ENCODE measurements at regions not wholly inside any gene's neighbourhood (a gene's known extent, or its start where the extent isn't known, plus 50 kb on each side); places are given as distances from the start of the nearest gene placed in this dataset.

- Histone ChIP-seq H2BK5ac (ENCODE audit: low read depth, low read length, poor library complexity, severe bottlenecking) (no peak overlapping the region), H2BK20ac (ENCODE audit: low read depth, low read length) (no peak overlapping the region), H3K79me1 (ENCODE audit: low read depth in 1 of 2, low read length in 2 of 2) (no peaks in the 10 kb centered on the region), H2AFZ (replicated peaks; ENCODE audit: low read length, poor library complexity) (no peak overlapping the region), H3K9me1 (ENCODE audit: insufficient read depth, low read length) (no peaks in the 10 kb centered on the region), H3K4me3 (ENCODE audit: insufficient read depth, low read depth, low read length) (no peak overlapping the region), H3K9ac (ENCODE audit: low read depth, low read length) (no peak overlapping the region), H3K56ac (ENCODE audit: extremely low read depth, insufficient read depth, low read length) (no peak overlapping the region), H4K91ac (ENCODE audit: insufficient read depth, low read depth, low read length) (no peak overlapping the region), H3K27ac (ENCODE audit: insufficient read depth, low read length) (no peak overlapping the region), H4K20me1 (ENCODE audit: insufficient read depth, low read length) (no peaks in the 10 kb centered on the region), H3K18ac (ENCODE audit: low read depth, low read length) (no peak overlapping the region), H2AK5ac (ENCODE audit: low read depth, low read length) (no peak overlapping the region), H3K23ac (ENCODE audit: low read depth, low read length) (no peak overlapping the region), H3K9me3 (ENCODE audit: control insufficient read depth, insufficient read depth, low read length) (0 out of 2 replicates have a peak, but pooled peaks cover 3% of the 10 kb centered on the region), H3K4me1 (ENCODE audit: control insufficient read depth, insufficient read depth, low read length) (no peaks in the 10 kb centered on the region), H3K4me2 (ENCODE audit: low read depth, low read length) (no peak overlapping the region), H3K36me3 (ENCODE audit: control insufficient read depth, insufficient read depth, low read length) (no peaks in the 10 kb centered on the region), H3K14ac (replicated peaks; ENCODE audit: low read depth, low read length) (no peak overlapping the region), H3K27me3 (ENCODE audit: control insufficient read depth, insufficient read depth, low read length) (no peaks in the 10 kb centered on the region), H4K5ac (ENCODE audit: low read depth, low read length) (no peak overlapping the region), H2AK9ac (replicated peaks; ENCODE audit: low read depth, low read length, poor library complexity) (no peak overlapping the region), H3K4ac (ENCODE audit: low read depth, low read length) (no peak overlapping the region), H4K8ac (ENCODE audit: low read depth in 2 of 2, low read length in 2 of 2) (no peak overlapping the region), H2BK15ac (ENCODE audit: low read depth, low read length) (no peak overlapping the region), H2BK120ac (ENCODE audit: low read depth, low read length) (no peak overlapping the region)
- ATAC-seq (ENCODE audit: low read depth) = no peak
- WGBS, 2 experiments (ENCODE audit: extremely low coverage in 2 of 2, insufficient read length in 1 of 2) = no CpG with 5 or more reads among the region's 1 CpG
- POLR2A ChIA-PET (ENCODE audit: unreplicated experiment) = no interaction called here
- CTCF ChIA-PET = no interaction called here
- dilution Hi-C loops (cut with HindIII; ENCODE audit: low sequenced_read_pairs, unreplicated experiment) (no loop called here), intact Hi-C loops (cut with micrococcal nuclease) (no loop called here), in situ Hi-C loops (cut with MboI; ENCODE audit: low sequenced_read_pairs) (no loop called here)
- TF ChIP-seq RAD21 (IDR thresholded peaks at IDR 0.05; ENCODE audit: low read length) = no peak
- no peak for TF ChIP-seq MXI1 (IDR thresholded peaks at IDR 0.05; ENCODE audit: borderline replicate concordance, low read depth, low read length)
- no peak for TF ChIP-seq RFX5 (IDR thresholded peaks at IDR 0.05; ENCODE audit: low read depth, low read length)
- no peak for TF ChIP-seq MAFK (IDR thresholded peaks at IDR 0.05; ENCODE audit: low read depth, low read length)
- DNase-seq = no peak
- no TSS peak for BruUV-seq (replicated peaks)
Observed at GRCh38 chr5:161988077-161988476, 79.5 kb upstream of the GABRG2 start.
